Urothelium cell line (cell line): ENCODE measurements at regions not wholly inside any gene's neighbourhood (a gene's known extent, or its start where the extent isn't known, plus 50 kb on each side); places are given as distances from the start of the nearest gene placed in this dataset.
"Not testable (repeated sequence)": the region's sequence is repeated elsewhere in the genome, so short reads cannot be mapped to it uniquely, and the experiment has no call there.

ENCODE experiments used
- DNase-seq: peaks from one replicate; pipeline ENCODE4 v3.0.0; 2011; ENCODE audit warnings: low spot score, mixed read lengths
- FAIRE-seq: peaks from 2 replicates; lab custom pipeline; 2011; peaks lifted over from hg19 to GRCh38; lab: Jason Lieb, UNC

- FAIRE-seq, result no peak
Measured at GRCh38 chr10:30704026-30704600, 74.6 kb upstream of the LYZL2 start.

GRCh38 chr10:30703446-30703845, 73.9 kb upstream of the LYZL2 start:
- DNase-seq, FAIRE-seq: not testable (repeated sequence)

More at GRCh38 chr10:30704026-30704600, 74.6 kb upstream of the LYZL2 start:
- DNase-seq, result no peak

DNA sequence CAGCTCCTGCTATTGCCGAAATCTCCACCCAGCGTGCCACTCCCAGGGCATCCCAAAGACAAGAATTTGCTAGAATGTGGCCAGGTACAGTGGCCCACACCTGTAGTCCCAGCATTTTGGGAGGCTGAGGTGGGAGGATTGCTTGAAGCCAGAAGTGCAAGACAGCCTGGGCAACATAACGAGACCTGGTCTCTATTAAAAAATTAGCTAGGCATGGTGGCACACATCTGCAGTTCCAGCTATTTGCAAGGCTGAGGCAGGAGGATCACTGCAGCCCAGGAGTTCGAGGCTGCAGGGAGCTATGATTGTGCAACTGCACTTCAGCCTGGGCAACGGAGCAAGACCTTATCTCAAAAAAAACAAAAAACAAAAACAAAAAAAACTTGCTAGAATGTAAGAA, 73.3 kb upstream of the LYZL2 start:
- DNase-seq (no peak), FAIRE-seq (no peak)

DNA sequence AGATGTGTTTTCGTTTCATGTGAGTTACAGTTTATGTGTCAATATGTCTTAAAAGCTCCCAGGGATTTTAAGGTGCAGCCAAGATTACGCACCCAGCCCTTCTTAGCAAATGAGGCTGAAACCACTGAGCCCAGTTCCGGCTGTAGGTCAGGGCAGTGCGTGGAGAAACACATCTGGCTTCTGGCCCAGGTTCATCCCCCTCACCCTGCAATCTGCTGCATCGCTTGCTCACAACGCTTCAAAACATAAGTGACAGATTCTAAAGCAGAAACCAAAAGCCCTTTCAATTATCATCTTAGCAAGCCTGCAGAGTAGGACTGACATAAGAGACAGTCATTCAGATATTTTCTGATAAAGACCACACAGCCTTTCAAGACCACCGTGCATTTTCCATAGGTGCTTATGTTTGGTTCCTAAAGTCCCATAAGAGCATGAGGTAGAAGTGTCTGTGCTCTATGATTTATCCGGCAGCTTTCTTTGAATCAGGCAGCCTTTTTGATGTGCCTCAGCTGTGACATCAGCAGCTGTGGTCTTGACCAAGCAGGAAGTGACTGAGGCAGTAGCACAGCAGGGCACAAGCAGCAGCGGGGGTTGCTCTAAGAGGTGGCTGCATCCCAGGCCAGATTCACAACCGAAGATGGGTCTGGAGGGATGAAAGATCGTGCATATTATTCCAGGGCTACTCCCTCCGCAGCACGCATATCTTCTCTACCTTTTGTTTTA, 72.1 kb upstream of the LYZL2 start:
- DNase-seq (peak; percentile 27), FAIRE-seq (peak; percentile 79)

DNA sequence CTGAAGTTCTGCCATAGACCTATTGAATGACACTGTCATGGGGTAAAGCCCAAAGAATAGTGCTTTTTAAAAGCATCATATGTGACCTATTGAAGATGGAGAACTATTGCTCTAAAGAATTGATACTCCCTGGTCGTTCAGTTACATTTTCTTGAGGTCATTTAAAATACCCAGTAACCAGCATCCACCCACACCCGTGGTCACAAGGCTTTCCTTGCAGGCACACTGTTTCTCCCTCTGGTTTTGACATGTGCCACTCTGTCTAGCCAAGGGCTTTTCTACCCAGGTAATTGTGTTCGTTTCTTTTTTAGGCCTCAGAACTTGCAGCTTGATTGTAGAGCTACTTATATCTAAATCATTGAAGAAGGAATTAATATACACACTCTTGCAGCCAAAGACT, 68.3 kb upstream of the LYZL2 start:
- no peak for FAIRE-seq
- no peak for DNase-seq

GRCh38 chr10:30697221-30697620, 67.7 kb upstream of the LYZL2 start:
- FAIRE-seq, DNase-seq: not testable (repeated sequence)

GRCh38 chr10:30696416-30697185, 67.0 kb upstream of the LYZL2 start:
- peak; percentile 46 for FAIRE-seq
- DNase-seq, result not testable (repeated sequence)

GRCh38 chr10:30695481-30696236, 66.1 kb upstream of the LYZL2 start:
- peak; percentile 41 for DNase-seq

DNA sequence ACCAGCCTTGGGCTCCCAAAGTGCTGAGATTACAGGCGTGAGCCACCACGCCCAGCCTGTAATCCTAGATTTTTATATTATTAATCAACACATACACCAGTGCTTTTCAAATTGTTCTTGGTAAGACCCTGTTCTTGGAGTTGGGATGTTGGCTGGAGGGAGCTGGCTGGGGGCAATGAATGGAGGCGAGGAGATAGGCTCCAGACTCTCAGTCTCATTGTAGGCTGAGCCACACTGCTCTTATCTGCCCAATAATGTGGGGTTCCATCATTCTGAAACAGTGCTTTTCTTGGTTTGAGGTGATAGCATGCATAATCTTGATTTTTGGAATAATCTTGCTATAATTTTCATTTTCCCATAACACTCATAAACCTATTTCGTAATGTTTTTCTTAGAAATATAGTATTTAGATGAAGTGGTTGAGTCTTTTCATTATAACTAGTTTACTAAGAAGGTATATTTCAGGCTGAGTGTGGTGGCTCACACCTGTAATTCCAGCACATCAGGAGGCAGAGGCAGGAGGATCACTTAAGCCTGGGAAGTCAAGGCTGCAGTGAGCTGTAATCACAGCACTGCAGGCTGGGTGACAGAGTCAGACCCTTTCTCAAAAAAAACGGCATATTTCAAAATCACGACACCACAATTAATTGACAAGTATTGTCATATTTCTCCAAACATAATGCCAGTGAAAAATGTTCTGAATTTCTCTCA, 65.1 kb upstream of the LYZL2 start:
- DNase-seq (no peak), FAIRE-seq (no peak)

More at GRCh38 chr10:30695481-30696236, 66.1 kb upstream of the LYZL2 start:
- FAIRE-seq, result peak; percentile 96

GRCh38 chr10:30691639-30692015, 62.1 kb upstream of the LYZL2 start:
- DNase-seq (peak; percentile 58), FAIRE-seq (no peak)

GRCh38 chr10:30690948-30691638, 61.5 kb upstream of the LYZL2 start:
- peak; percentile 88 for FAIRE-seq
- not testable (repeated sequence) for DNase-seq

- no peak for FAIRE-seq
Measured at GRCh38 chr10:30688456-30688855, 58.9 kb upstream of the LYZL2 start.

DNA sequence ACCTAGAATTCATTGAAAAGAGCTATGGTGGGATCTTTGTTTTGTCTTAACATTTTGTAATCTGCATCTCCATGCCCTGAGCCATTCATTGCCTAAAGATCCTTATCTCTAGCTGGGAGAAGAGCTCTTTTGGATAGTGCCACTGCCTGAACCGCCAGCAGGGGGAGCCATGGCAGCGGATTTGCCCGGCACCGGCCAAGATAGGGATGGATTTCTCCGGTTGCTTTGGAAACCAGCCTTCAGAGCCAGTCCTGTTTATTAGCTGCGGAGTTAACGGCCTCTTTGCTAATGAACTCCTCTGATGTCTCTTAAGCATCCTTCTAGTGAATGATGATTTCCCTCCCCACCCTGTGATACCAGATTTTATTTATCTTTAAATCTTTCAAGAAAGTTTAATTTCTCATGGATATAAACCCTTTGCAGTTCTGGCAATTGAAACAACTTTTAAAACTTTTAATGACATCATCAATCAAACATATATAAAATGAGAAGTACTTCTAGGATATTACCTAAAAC, 58.2 kb upstream of the LYZL2 start:
- DNase-seq, result peak; percentile 77
- FAIRE-seq, result no peak

More at GRCh38 chr10:30688456-30688855, 58.9 kb upstream of the LYZL2 start:
- no peak for DNase-seq

- FAIRE-seq, result no peak
- DNase-seq, result no peak
Measured at GRCh38 chr10:30686708-30687107, 57.2 kb upstream of the LYZL2 start.

GRCh38 chr10:30683496-30683895, 53.9 kb upstream of the LYZL2 start:
- no peak for FAIRE-seq
- no peak for DNase-seq

DNA sequence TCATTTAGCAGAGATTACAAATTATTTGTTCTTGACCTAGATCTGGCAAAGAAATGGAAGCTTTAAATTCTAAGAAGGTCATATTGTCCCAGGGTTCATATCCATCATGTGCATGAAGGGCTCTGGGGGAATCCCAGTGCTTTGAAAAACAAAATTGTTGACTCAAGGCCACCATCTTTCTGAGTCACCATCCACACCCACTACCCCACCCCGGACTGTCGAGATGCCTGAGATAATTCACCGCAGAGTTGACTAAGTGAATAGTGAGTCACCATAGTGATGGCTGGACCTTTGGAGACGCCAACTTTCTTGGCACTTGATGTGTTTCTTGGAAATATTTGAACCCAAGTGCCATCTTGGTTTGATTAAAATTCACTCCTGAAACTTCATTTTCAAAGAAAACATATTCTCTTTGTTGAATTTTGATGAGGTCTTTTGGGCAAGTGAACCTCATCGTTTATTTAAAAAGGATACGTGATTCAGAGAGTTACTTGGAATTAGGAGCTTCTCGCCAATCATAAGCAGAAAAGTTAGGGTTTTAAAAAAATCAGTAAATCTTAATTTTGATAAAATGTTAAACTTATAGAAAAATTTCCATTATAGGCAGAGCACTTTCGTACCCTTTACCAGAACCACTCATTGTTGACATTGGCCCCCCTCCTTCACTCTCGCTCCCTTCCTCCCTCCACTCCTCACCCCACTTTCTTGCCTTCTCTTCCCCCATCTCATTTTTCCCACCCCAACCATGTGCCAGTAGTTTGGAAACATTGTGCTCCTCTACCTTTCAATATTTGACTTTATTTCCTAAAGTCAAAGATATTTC, 53.0 kb upstream of the LYZL2 start:
- peak; percentile 90 for DNase-seq

DNA sequence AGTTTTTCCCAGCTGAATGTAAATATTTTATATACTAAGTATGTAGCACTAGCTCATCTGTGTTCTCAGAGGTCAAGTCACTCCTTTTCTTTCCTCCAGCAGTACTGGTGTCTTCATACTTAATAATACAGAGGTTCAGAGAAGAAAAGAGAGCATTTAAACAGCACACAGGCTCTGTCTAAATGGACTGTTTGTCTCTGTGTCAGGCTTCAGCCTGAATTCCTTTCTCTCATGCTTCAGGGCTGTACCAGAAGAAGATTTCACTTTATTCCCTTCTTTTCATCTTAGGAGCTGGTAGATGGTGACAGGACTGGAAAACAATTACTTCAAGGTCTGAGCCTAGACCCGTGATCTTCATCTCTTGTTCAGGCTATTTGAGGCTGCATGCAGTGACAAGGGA, 51.4 kb upstream of the LYZL2 start:
- no peak for FAIRE-seq
- DNase-seq, result no peak

More for the DNA sequence above, 53.0 kb upstream of the LYZL2 start:
- peak; percentile 67 for FAIRE-seq
